ENCODE measurements at regions not wholly inside any gene's neighbourhood (a gene's known extent, or its start where the extent isn't known, plus 50 kb on each side); places are given as distances from the start of the nearest gene placed in this dataset.

- no peak for DNase-seq
These were observed 64.0 kb upstream of the ELOVL5 start for GRCh38 chr6:53412751-53413150.

GRCh38 chr6:53412021-53412715, 63.4 kb upstream of the ELOVL5 start:
- DNase-seq: no peak

- no peak for DNase-seq
These were observed 62.7 kb upstream of the ELOVL5 start for GRCh38 chr6:53411451-53411850.

DNA sequence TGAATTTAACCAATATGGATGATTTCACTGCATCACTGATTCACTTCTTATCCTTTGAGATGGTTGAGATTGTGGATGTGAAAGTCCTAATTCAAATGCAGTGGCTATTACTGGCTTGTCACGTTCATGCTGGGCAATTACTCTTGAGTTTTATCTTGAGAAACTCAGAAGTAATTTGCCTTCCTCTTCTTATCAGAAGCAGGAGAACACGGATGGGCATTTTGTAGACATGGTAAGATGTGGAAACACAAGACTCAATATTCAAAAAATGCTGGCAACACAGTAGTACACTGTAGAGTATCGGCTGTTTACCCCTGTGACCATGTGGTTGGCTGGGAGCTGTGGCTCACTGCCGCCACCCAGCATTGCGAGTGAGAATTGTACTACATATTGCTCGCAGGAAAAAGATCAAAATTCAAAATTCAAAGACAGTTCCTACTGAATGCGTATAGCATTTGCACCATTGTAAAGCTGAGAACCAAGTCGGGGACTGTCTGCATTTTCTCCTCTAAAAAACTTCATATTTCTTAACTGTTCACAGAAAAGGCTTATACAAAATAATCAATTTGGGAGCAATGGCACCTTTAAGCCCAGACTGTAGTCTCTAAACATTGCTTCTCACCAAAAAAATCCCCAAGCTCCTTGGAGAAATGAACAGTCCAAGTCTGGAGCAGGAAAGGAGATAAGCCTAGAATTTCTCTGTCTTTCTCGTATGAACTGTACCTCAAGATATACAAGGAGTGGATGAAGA, 61.9 kb upstream of the ELOVL5 start:
- peak; percentile 10 for DNase-seq

DNA sequence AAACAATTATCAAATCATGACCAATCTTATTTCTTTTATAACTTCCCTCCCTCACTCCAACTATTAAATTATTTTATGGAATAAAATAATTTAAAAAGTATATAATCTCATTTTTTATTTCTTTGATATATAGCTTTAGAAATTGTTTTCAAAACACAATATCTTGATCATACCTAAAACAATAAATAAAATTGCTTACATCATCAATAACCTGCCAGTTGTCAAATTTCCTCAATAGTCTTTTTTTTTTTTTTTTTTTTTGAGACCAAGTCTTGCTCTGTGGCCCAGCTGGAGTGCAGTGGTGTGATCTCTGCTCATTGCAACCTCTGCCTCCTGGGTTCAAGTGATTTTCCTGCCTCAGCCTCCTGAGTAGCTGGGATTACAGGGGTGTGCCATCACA, 60.1 kb upstream of the ELOVL5 start:
- DNase-seq: no peak

DNA sequence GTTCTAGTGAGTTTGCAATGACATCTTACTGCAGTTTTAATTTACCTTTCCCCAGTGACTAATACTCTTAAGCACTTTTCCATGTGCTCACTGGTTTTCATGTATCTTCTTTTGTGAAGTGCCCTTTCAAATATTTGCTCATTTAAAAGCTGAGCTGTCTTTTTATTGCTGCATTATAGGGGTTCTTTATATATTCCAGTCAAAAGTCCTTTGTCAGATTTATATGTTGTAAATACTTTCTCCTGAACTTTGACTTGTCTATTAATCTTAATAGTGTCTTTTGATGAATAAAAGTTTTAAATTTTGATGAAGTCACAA, 50.2 kb upstream of the ELOVL5 start:
- DNase-seq: no peak

DNA sequence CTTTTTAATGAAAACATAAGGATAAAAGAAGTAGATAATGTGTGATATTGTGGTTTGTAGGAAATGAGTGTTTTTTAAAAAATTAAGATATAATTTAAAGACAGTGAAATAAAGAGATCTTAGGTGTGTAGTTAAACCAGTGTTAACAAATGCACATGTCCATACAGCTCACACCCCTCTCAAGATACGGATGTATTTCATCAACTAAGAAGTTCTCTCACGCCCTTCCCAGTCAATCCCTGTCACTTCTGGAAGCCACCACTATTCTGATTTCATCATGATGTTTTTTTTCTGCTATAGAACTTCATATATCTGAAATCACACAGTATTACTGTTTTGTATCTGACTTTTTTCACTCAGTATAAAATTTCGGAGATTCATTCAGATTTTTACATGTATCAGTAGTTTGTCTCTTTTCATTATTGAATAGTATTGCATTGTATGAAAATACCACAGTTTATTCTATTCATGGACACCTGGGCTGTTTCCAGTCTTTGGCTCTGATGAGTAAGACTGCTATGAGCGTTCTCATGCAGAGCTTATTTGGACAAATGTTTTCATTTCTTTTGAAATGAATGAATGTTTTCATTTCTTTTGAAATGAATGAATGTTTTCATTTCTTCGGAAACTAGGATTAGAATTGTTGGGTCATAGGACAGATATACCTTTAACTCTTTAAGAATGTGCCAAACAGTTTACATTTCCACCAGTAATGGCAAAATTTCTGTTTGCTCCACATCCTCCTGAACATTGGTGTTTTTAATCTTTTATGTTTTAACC, 49.7 kb upstream of the ELOVL5 start:
- DNase-seq: no peak
